ENCODE measurements at regions not wholly inside any gene's neighbourhood (a gene's known extent, or its start where the extent isn't known, plus 50 kb on each side); places are given as distances from the start of the nearest gene placed in this dataset.

DNA sequence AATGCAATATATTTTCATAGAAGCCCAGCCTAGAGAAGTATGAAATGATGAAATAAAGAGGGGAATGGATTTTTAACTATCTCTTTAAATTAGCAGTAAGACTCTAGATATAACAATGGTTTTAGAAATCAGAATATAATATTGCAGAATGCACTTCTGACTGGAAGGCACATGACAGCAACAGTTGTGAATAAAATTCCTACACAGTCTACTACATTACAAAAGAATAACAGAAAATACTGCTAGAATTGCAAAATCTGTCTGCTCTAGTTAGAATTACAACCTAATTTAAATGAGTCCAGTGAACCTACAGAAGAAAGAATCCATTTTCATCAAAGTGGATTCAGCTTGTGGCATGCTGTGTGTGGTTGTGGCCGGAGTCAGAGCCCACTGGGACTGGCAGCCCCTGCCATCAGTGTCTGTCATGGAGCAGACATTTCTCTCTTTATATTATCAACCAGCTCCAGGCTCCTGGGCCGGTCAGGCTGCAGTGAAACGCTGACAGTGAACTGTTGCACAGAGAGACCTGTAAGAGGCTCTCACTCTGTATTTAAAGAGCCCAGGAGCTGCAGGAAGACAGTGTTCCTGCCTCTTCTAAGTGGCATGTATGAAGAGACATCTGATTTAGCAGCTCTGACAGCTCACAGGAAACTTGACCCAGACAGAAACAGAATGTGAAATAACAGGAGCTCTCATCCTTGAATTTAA is 1523.8 kb upstream of the CADM2 start:
- TF ChIP-seq, protein P1, sequence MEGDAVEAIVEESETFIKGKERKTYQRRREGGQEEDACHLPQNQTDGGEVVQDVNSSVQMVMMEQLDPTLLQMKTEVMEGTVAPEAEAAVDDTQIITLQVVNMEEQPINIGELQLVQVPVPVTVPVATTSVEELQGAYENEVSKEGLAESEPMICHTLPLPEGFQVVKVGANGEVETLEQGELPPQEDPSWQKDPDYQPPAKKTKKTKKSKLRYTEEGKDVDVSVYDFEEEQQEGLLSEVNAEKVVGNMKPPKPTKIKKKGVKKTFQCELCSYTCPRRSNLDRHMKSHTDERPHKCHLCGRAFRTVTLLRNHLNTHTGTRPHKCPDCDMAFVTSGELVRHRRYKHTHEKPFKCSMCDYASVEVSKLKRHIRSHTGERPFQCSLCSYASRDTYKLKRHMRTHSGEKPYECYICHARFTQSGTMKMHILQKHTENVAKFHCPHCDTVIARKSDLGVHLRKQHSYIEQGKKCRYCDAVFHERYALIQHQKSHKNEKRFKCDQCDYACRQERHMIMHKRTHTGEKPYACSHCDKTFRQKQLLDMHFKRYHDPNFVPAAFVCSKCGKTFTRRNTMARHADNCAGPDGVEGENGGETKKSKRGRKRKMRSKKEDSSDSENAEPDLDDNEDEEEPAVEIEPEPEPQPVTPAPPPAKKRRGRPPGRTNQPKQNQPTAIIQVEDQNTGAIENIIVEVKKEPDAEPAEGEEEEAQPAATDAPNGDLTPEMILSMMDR (conservative IDR thresholded peaks at IDR 0.05 in 1 of 2, IDR thresholded peaks at IDR 0.05 in 1 of 2; ENCODE audit: low read depth in 1 of 2, low read length in 2 of 2), result no peak
- TF ChIP-seq EZH2 (IDR thresholded peaks at IDR 0.05; ENCODE audit: low read length, missing control alignments), result no peak

All from fibroblast of lung (primary cell).